ENCODE measurements at regions not wholly inside any gene's neighbourhood (a gene's known extent, or its start where the extent isn't known, plus 50 kb on each side); places are given as distances from the start of the nearest gene placed in this dataset.
A peak's percentile ranks its signal among the peaks of the same experiment; 100 is the strongest.

- Histone ChIP-seq H3K36me3 (ENCODE audit: insufficient read depth, low read length) (no peaks in the 10 kb centered on the region), H3K27ac (ENCODE audit: low read depth, low read length) (no peak overlapping the region)
Measured at GRCh38 chr7:69403169-69403568, 195.1 kb upstream of the AUTS2 start.

DNA sequence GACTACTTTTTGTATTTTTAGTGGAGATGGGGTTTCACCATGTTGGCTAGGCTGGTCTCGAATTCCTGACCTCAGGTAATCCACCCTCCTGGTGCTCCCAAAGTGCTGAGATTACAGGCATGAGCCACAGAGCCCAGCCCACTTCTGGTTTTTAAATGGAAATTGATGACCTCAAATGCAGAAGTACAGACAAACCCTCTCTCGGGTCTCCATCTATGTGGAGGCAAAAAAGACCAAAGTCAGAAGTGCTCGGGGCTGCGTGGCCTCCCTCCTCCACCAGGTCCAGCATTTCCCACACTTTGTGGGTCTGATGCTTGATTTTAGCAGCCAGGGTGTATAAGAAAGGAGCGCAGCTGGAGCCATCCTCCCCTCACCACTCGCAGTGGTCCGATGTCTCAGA is 187.3 kb upstream of the AUTS2 start:
- H3K27me3 ChIP-seq (ENCODE audit: insufficient read depth, low read length), result no peaks in the 10 kb centered on the region
- DNase-seq (ENCODE audit: insufficient read length, low spot score, missing footprints), result no peak
- no peak for TF ChIP-seq CTCF (IDR thresholded peaks at IDR 0.05; ENCODE audit: extremely low read depth, low read depth, low read length)

More at GRCh38 chr7:69403169-69403568, 195.1 kb upstream of the AUTS2 start:
- Histone ChIP-seq H2AFZ (ENCODE audit: low read length) (no peak overlapping the region), H3K4me2 (ENCODE audit: insufficient read depth, low read length) (no peak overlapping the region), H3K79me2 (ENCODE audit: insufficient read depth, low read length) (no peaks in the 10 kb centered on the region), H3K4me3 (ENCODE audit: insufficient read depth, low read length) (no peak overlapping the region), H4K20me1 (ENCODE audit: insufficient read depth, low read length) (no peaks in the 10 kb centered on the region), H3K27me3 (ENCODE audit: insufficient read depth, low read length) (no peaks in the 10 kb centered on the region), H3K9me3 (ENCODE audit: low read depth, low read length) (no peaks in the 10 kb centered on the region), H3K4me1 (ENCODE audit: insufficient read depth, low read length) (no peaks in the 10 kb centered on the region)
- peak; percentile 5 for TF ChIP-seq CTCF (IDR thresholded peaks at IDR 0.05; ENCODE audit: extremely low read depth, low read depth, low read length)
- no peak for DNase-seq (ENCODE audit: insufficient read length, low spot score, missing footprints)

GRCh38 chr7:69411466-69411865 is 186.8 kb upstream of the AUTS2 start:
- Histone ChIP-seq H3K4me3 (ENCODE audit: insufficient read depth, low read length) (no peak overlapping the region), H3K9me3 (ENCODE audit: low read depth, low read length) (no peaks in the 10 kb centered on the region), H3K79me2 (ENCODE audit: insufficient read depth, low read length) (no peaks in the 10 kb centered on the region), H3K4me2 (ENCODE audit: insufficient read depth, low read length) (no peak overlapping the region), H3K27me3 (ENCODE audit: insufficient read depth, low read length) (no peaks in the 10 kb centered on the region), H4K20me1 (ENCODE audit: insufficient read depth, low read length) (no peaks in the 10 kb centered on the region), H3K36me3 (ENCODE audit: insufficient read depth, low read length) (no peaks in the 10 kb centered on the region), H3K4me1 (ENCODE audit: insufficient read depth, low read length) (no peaks in the 10 kb centered on the region), H2AFZ (ENCODE audit: low read length) (no peak overlapping the region), H3K27ac (ENCODE audit: low read depth, low read length) (no peak overlapping the region)
- no peak for TF ChIP-seq CTCF (IDR thresholded peaks at IDR 0.05; ENCODE audit: extremely low read depth, low read depth, low read length)
- DNase-seq (ENCODE audit: insufficient read length, low spot score, missing footprints), result no peak

More for the DNA sequence above, 187.3 kb upstream of the AUTS2 start:
- no peaks in the 10 kb centered on the region for H3K4me1 ChIP-seq (ENCODE audit: insufficient read depth, low read length)
- H3K4me3 ChIP-seq (ENCODE audit: insufficient read depth, low read length), result no peak overlapping the region
- no peak overlapping the region for H2AFZ ChIP-seq (ENCODE audit: low read length)
- no peaks in the 10 kb centered on the region for H3K79me2 ChIP-seq (ENCODE audit: insufficient read depth, low read length)
- no peak overlapping the region for H3K4me2 ChIP-seq (ENCODE audit: insufficient read depth, low read length)
- no peaks in the 10 kb centered on the region for H3K9me3 ChIP-seq (ENCODE audit: low read depth, low read length)
- no peaks in the 10 kb centered on the region for H4K20me1 ChIP-seq (ENCODE audit: insufficient read depth, low read length)
- H3K27ac ChIP-seq (ENCODE audit: low read depth, low read length), result no peak overlapping the region
- no peaks in the 10 kb centered on the region for H3K36me3 ChIP-seq (ENCODE audit: insufficient read depth, low read length)

DNA sequence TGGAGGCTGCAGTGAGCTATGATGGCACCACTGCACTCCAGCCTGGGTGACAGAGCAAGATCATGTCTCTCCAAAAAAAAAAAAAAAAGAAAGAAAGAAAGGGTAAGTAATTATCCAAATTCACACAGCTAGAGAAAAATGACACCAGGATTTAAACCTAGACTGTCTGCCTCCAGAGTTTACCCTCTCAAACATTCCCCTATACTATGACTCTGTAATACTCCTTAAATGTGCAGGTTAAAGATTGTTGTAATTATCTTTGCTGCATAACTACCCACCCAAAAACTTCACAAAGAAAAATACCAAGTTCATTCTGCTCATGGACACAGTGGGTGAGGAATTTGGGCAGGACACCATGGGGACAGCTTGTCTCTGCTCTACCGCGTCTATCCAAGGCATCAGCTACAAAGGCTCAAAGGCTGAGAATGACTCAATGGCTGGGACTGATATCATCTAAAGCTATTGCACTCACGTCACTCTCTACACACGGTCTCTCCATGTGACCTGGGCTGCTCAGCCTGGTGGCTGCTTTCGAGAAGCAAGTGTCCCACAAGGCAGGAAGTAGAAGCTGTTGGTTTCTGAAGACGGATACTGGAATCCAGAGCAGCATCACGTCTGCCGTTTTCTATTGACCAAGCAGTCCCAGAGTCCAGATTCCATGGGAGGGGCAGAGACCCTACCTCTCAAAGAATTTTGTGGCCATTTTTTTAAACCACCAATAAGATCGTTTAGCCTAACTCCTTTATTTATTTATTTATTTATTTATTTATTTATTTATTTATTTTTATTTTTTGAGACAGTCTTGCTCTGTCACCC is 185.7 kb upstream of the AUTS2 start:
- Histone ChIP-seq H3K4me1 (ENCODE audit: insufficient read depth, low read length) (no peaks in the 10 kb centered on the region), H3K27ac (ENCODE audit: low read depth, low read length) (no peak overlapping the region), H3K4me2 (ENCODE audit: insufficient read depth, low read length) (no peak overlapping the region), H4K20me1 (ENCODE audit: insufficient read depth, low read length) (no peaks in the 10 kb centered on the region), H3K79me2 (ENCODE audit: insufficient read depth, low read length) (no peaks in the 10 kb centered on the region), H3K27me3 (ENCODE audit: insufficient read depth, low read length) (no peaks in the 10 kb centered on the region), H2AFZ (ENCODE audit: low read length) (no peak overlapping the region), H3K4me3 (ENCODE audit: insufficient read depth, low read length) (no peak overlapping the region), H3K36me3 (ENCODE audit: insufficient read depth, low read length) (no peaks in the 10 kb centered on the region), H3K9me3 (ENCODE audit: low read depth, low read length) (no peaks in the 10 kb centered on the region)
- DNase-seq (ENCODE audit: insufficient read length, low spot score, missing footprints), result no peak
- no peak for TF ChIP-seq CTCF (IDR thresholded peaks at IDR 0.05; ENCODE audit: extremely low read depth, low read depth, low read length)

Measured in osteoblast (primary cell).